HepG2 (cell line): ENCODE measurements at regions not wholly inside any gene's neighbourhood (a gene's known extent, or its start where the extent isn't known, plus 50 kb on each side); places are given as distances from the start of the nearest gene placed in this dataset.

Experiments
- ATAC-seq: fragments of 200-7000 bp; cut with Tn5 transposase; 3 replicates; pipeline ENCODE4 v1.9.1; 2020; ENCODE audit warnings: mild to moderate bottlenecking, moderate library complexity
- BruUV-seq: library from RNA; stranded (reverse); fragments of 400-500 nt; replicated peaks from 2 replicates; lab custom pipeline; 2021; lab: Mats Ljungman, UMichigan
- CTCF ChIA-PET: fragments of 300-600 bp; formaldehyde crosslinking; extraction: SDS; loops from one replicate; lab custom pipeline; 2021; ENCODE audit warnings: low total read pairs, inconsistent platforms, low intra/inter-chr PET ratio; lab: Yijun Ruan, JAX
- POLR2A ChIA-PET: fragments of 350-600 bp; sonication (Branson Sonifier 250); formaldehyde crosslinking; loops from one replicate; lab custom pipeline; 2020; ENCODE audit warnings: antibody characterized with exemption, inconsistent platforms; lab: Yijun Ruan, JAX
- DNase-seq: peaks from one replicate; pipeline ENCODE4 v3.0.0-alpha.2; 2015; ENCODE audit warnings: low spot score
- FAIRE-seq: peaks from 3 replicates; lab custom pipeline; 2011; peaks lifted over from hg19 to GRCh38; lab: Jason Lieb, UNC
- H2AFZ ChIP-seq: one replicate; pipeline ENCODE4 v1.6.1; 2011; ENCODE audit warnings: low read length, inconsistent platforms
- H3K27ac ChIP-seq: fragments of 300-600 bp; 3 replicates; pipeline ENCODE4 v1.8.0; 2011; ENCODE audit warnings: mixed run types, mild to moderate bottlenecking, mixed read lengths, low read length, inconsistent platforms; ENCODE audit not compliant: insufficient read depth; ENCODE audit errors: extremely low read length
- H3K27me3 ChIP-seq, 2 experiments: fragments of 200-600 bp in 1 of 2; 2 replicates in 1 of 2; 3 replicates in 1 of 2; pipeline versions ENCODE4 v1.6.0 to v1.8.0; 2011; ENCODE audit warnings: low read length in 2 of 2, mild to moderate bottlenecking in 2 of 2, moderate library complexity in 2 of 2, inconsistent platforms in 1 of 2; ENCODE audit not compliant: insufficient read depth in 2 of 2, control insufficient read depth in 1 of 2
- H3K36me3 ChIP-seq, 2 experiments: fragments of 200-600 bp in 1 of 2; replicated peaks in 1 of 2; 2 replicates in 1 of 2; 3 replicates in 1 of 2; pipeline versions ENCODE4 v1.5.1 to v1.8.0; 2011; ENCODE audit warnings: low read length in 2 of 2, inconsistent platforms in 1 of 2; ENCODE audit not compliant: insufficient read depth in 2 of 2, control insufficient read depth in 1 of 2
- H3K4me1 ChIP-seq: 2 replicates; pipeline ENCODE4 v1.5.1; 2012; ENCODE audit warnings: low read length, inconsistent platforms; ENCODE audit not compliant: insufficient read depth
- H3K4me2 ChIP-seq: 2 replicates; pipeline ENCODE4 v1.6.0; 2011; ENCODE audit warnings: low read depth, low read length, inconsistent platforms
- H3K4me3 ChIP-seq, 3 experiments: fragments of 200-600 bp in 1 of 3; sonication (generic), shearing (Covaris generic) in 1 of 3; replicated peaks in 1 of 3; 2 replicates each; pipeline ENCODE4 v1.5.1; 2011 to 2016; ENCODE audit warnings: low read length in 3 of 3, inconsistent platforms in 2 of 3, low read depth in 2 of 3, mild to moderate bottlenecking in 2 of 3, control low read depth in 1 of 3, mixed read lengths in 1 of 3; ENCODE audit not compliant: insufficient read depth in 1 of 3
- H3K79me2 ChIP-seq: one replicate; pipeline ENCODE4 v1.6.1; 2011; ENCODE audit warnings: low read length, inconsistent platforms; ENCODE audit not compliant: insufficient read depth
- H3K9ac ChIP-seq: 2 replicates; pipeline ENCODE4 v1.6.0; 2011; ENCODE audit warnings: mild to moderate bottlenecking, low read depth, low read length, inconsistent platforms; ENCODE audit not compliant: insufficient read depth
- H3K9me3 ChIP-seq: 2 replicates; pipeline ENCODE4 v1.5.1; 2012; ENCODE audit warnings: mild to moderate bottlenecking, low read length
- H4K20me1 ChIP-seq: 2 replicates; pipeline ENCODE4 v1.6.0; 2011; ENCODE audit warnings: inconsistent platforms, mild to moderate bottlenecking, low read length, moderate library complexity; ENCODE audit not compliant: insufficient read depth
- ARNT ChIP-seq: fragments of 450-650 bp; IDR thresholded peaks from 2 replicates; pipeline ENCODE4 v1.6.1; 2017
- CBX2 ChIP-seq, 2 experiments: fragments of 200-600 bp in 1 of 2; sonication (generic); formaldehyde crosslinking in 1 of 2; IDR thresholded peaks; 2 replicates each; pipeline versions ENCODE4 v1.7.0 to v1.8.1; 2018 to 2022; ENCODE audit warnings: low read depth in 2 of 2, low read length in 1 of 2, mild to moderate bottlenecking in 1 of 2, missing genetic modification reagents in 1 of 2
- CHD4 ChIP-seq: fragments of 200-600 bp; sonication (generic); IDR thresholded peaks from 2 replicates; pipeline ENCODE4 v1.7.0; 2017; ENCODE audit warnings: mild to moderate bottlenecking, low read length, borderline replicate concordance
- KAT8 ChIP-seq: IDR thresholded peaks from 2 replicates; pipeline ENCODE4 v1.6.1; 2016; ENCODE audit warnings: missing genetic modification reagents, missing compliant biosample characterization
- MYC ChIP-seq: sonication (generic); formaldehyde crosslinking; IDR thresholded peaks from 2 replicates; pipeline ENCODE4 v1.9.0; 2021; ENCODE audit warnings: missing genetic modification reagents, borderline replicate concordance
- PAX8 ChIP-seq: sonication (generic); formaldehyde crosslinking; IDR thresholded peaks from 2 replicates; pipeline ENCODE4 v1.8.0; 2022; ENCODE audit warnings: mild to moderate bottlenecking, missing genetic modification reagents, borderline replicate concordance
- RBM39 ChIP-seq: fragments of 200-400 bp; formaldehyde crosslinking; IDR thresholded peaks from one replicate; pipeline ENCODE4 v1.6.1; 2018; ENCODE audit warnings: antibody characterized with exemption, mild to moderate bottlenecking, low read depth, low read length; ENCODE audit not compliant: poor library complexity, severe bottlenecking
- ZBTB38 ChIP-seq: sonication (generic); formaldehyde crosslinking; IDR thresholded peaks from 2 replicates; pipeline ENCODE4 v1.5.1; 2020; ENCODE audit warnings: mild to moderate bottlenecking, missing genetic modification reagents
- ZMYM3 ChIP-seq: sonication (generic); formaldehyde crosslinking; IDR thresholded peaks from 2 replicates; pipeline ENCODE4 v1.5.1; 2020; ENCODE audit warnings: mild to moderate bottlenecking, missing genetic modification reagents
- WGBS: methylation state at CpG from one replicate; pipeline ENCODE4 v1.1.6; 2017; ENCODE audit warnings: low lambda C conversion rate; 5-methylcytosine and 5-hydroxymethylcytosine counted together
- in situ Hi-C: cut with HindIII; loops from 2 replicates; pipeline ENCODE4 v1.10.0; 2017; ENCODE audit warnings: low pct_unique_long_range_greater_than_20kb; ENCODE audit not compliant: extremely low pct_ligation_motif_present
- intact Hi-C: fragments of 100-400 bp; cut with micrococcal nuclease; formaldehyde crosslinking; loops from one replicate; pipeline ENCODE4 v1.10.0; 2022; ENCODE audit not compliant: unreplicated experiment
- TF ChIP-seq, protein P1 (sequence below): sonication (generic); formaldehyde crosslinking; conservative IDR thresholded peaks from 2 replicates; pipeline ENCODE4 v1.8.0; 2022; ENCODE audit warnings: missing genetic modification reagents
- TF ChIP-seq, protein P2 (sequence below): sonication (generic); formaldehyde crosslinking; IDR thresholded peaks from 2 replicates; pipeline ENCODE4 v1.5.0; 2020; ENCODE audit warnings: mild to moderate bottlenecking, missing genetic modification reagents
- TF ChIP-seq, protein P3 (sequence below): sonication (generic); formaldehyde crosslinking; IDR thresholded peaks from 2 replicates; pipeline ENCODE4 v1.5.0; 2020; ENCODE audit warnings: mild to moderate bottlenecking, missing genetic modification reagents

DNA sequence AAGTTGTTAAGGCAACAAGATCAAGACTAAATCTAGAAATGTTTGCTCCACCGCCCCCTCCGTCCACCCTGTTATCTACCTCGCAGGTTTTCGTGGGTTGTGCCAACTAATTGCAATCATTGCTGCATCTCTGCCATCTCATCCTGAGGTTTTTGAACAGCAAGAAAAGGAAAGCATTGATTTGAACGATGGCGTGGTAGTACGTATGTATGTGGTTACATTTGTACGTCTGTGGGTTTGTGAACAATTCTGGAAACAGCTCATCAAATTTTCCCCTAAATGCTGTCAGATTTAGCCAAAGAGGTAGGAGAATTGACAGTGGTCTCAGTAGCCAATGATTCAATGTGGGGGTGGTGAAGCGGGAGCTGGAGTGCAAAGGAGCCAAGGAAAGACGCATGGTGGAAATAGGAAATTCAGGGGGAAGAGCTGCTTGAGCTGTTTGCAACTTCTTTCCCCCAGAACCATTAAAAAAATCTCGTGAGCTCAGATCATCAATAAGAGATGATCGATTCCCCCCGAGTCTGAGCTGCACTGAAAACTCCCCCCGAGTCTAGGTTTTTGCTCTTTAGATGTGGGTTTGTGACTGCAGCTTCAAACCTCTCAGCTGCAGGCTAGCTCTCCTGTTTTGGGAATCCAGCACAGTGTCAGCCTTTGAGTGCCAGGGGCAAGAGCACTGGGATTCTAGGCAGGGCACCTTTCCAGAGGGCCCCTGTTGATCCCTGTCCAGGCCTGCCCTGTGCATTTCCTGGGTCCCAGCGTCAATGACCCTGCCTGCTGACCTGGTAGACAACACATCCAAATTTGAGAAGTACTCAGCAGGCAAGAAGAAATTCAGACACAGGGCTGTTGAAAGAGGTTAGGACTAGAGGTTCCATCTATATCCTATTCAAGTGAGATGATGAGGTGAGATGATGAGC, 72.6 kb upstream of the LY86 start (continued):
- TF ChIP-seq CBX2 (IDR thresholded peaks at IDR 0.05; ENCODE audit: low read depth, low read length): no peak
- no peak for TF ChIP-seq CBX2 (CRISPR knock-in tag; IDR thresholded peaks at IDR 0.05; ENCODE audit: low read depth)
- TF ChIP-seq KAT8 (CRISPR knock-in tag): no peak
- TF ChIP-seq, all 625 proteins: peak for 0

DNA sequence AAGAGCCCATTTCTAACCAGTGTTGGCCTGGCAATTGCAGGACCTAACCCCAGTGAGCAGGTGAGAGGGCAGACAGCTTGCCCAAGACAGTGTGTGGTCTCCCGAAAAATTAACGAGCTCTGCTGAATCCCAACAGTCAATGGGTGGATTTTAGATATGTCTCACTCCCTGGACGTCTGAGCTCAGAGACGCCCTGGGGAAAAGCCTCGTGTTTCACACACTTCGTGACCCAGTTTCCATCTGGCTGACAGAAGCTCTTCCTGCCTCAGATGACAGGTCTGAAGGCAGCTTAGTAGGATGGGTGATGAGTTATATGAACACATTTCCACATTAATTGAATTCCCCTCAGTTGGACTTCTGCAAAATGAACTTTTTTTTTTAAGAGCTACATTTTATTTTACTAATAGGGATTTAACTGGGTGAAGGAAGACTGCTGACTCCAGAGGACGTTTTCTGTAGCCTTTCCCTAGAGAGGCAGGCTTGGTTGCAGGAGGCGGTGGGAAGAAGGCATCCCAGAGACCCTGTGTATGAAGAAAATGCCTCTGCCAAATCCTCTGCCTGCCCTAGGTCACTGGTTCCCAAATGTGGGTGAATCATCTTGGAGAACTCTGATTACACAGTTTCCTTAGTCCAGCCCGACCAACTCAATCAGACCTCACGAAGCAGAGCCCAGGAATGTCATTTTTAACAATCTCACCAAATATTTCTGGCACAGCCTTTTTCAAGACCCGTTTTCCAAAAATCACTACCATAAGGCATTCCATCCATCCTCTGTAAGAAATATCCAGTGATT, 71.7 kb upstream of the LY86 start:
- no peak overlapping the region for H3K4me3 ChIP-seq
- peaks cover 0 to 37% of the 10 kb centered on the region in 2 experiments; a peak in 4 of 5 replicates for H3K27me3 ChIP-seq
- no peak overlapping the region for H3K9ac ChIP-seq
- BruUV-seq: no TSS peak
- DNase-seq: no peak
- H3K4me1 ChIP-seq: no peaks in the 10 kb centered on the region
- ChIA-PET CTCF (no interaction called here), POLR2A (no interaction called here)
- no peaks in the 10 kb centered on the region for H4K20me1 ChIP-seq
- in situ Hi-C loops: no loop called here
- FAIRE-seq: no peak
- H3K79me2 ChIP-seq: no peaks in the 10 kb centered on the region
- H3K9me3 ChIP-seq: no peaks in the 10 kb centered on the region
- H3K27ac ChIP-seq: no peak overlapping the region
- H3K4me2 ChIP-seq: no peak overlapping the region
- H3K36me3 ChIP-seq: no peaks in the 10 kb centered on the region
- H2AFZ ChIP-seq: no peak overlapping the region
- no peak for ATAC-seq
- 4% methylated on average over 11 of the region's 11 CpGs for WGBS
- intact Hi-C loops: no loop called here
- TF ChIP-seq, protein P1, sequence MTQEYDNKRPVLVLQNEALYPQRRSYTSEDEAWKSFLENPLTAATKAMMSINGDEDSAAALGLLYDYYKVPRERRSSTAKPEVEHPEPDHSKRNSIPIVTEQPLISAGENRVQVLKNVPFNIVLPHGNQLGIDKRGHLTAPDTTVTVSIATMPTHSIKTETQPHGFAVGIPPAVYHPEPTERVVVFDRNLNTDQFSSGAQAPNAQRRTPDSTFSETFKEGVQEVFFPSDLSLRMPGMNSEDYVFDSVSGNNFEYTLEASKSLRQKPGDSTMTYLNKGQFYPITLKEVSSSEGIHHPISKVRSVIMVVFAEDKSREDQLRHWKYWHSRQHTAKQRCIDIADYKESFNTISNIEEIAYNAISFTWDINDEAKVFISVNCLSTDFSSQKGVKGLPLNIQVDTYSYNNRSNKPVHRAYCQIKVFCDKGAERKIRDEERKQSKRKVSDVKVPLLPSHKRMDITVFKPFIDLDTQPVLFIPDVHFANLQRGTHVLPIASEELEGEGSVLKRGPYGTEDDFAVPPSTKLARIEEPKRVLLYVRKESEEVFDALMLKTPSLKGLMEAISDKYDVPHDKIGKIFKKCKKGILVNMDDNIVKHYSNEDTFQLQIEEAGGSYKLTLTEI (CRISPR knock-in tag): no peak
- TF ChIP-seq, protein P2, sequence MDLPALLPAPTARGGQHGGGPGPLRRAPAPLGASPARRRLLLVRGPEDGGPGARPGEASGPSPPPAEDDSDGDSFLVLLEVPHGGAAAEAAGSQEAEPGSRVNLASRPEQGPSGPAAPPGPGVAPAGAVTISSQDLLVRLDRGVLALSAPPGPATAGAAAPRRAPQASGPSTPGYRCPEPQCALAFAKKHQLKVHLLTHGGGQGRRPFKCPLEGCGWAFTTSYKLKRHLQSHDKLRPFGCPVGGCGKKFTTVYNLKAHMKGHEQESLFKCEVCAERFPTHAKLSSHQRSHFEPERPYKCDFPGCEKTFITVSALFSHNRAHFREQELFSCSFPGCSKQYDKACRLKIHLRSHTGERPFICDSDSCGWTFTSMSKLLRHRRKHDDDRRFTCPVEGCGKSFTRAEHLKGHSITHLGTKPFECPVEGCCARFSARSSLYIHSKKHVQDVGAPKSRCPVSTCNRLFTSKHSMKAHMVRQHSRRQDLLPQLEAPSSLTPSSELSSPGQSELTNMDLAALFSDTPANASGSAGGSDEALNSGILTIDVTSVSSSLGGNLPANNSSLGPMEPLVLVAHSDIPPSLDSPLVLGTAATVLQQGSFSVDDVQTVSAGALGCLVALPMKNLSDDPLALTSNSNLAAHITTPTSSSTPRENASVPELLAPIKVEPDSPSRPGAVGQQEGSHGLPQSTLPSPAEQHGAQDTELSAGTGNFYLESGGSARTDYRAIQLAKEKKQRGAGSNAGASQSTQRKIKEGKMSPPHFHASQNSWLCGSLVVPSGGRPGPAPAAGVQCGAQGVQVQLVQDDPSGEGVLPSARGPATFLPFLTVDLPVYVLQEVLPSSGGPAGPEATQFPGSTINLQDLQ (CRISPR knock-in tag): no peak
- TF ChIP-seq RBM39 (no peak), CHD4 (no peak), ARNT (no peak), ZBTB38 (CRISPR knock-in tag) (no peak), ZMYM3 (no peak), PAX8 (CRISPR knock-in tag) (no peak), MYC (CRISPR knock-in tag) (no peak)
- TF ChIP-seq, protein P3, sequence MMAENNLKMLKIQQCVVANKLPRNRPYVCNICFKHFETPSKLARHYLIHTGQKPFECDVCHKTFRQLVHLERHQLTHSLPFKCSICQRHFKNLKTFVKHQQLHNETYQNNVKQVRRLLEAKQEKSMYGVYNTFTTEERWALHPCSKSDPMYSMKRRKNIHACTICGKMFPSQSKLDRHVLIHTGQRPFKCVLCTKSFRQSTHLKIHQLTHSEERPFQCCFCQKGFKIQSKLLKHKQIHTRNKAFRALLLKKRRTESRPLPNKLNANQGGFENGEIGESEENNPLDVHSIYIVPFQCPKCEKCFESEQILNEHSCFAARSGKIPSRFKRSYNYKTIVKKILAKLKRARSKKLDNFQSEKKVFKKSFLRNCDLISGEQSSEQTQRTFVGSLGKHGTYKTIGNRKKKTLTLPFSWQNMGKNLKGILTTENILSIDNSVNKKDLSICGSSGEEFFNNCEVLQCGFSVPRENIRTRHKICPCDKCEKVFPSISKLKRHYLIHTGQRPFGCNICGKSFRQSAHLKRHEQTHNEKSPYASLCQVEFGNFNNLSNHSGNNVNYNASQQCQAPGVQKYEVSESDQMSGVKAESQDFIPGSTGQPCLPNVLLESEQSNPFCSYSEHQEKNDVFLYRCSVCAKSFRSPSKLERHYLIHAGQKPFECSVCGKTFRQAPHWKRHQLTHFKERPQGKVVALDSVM: no peak
